OCI-LY7 (cell line): ENCODE measurements at regions not wholly inside any gene's neighbourhood (a gene's known extent, or its start where the extent isn't known, plus 50 kb on each side); places are given as distances from the start of the nearest gene placed in this dataset.

Experiments used
- BruUV-seq: library from RNA; stranded (reverse); fragments of 400-500 nt; replicated peaks from 2 replicates; lab custom pipeline; 2021; lab: Mats Ljungman, UMichigan
- CTCF ChIA-PET: fragments of 300-600 bp; sonication (Branson Sonifier 250); formaldehyde crosslinking; loops from one replicate; lab custom pipeline; 2022; ENCODE audit warnings: antibody characterized with exemption; ENCODE audit not compliant: unreplicated experiment; lab: Charles Lee
- POLR2A ChIA-PET: fragments of 300-600 bp; sonication (Branson Sonifier 250); formaldehyde crosslinking; loops from one replicate; lab custom pipeline; 2022; ENCODE audit warnings: antibody characterized with exemption; lab: Charles Lee
- DNase-seq: peaks from one replicate; pipeline ENCODE4 v3.0.0-alpha.2; 2015; ENCODE audit warnings: low spot score
- H2AFZ ChIP-seq: fragments of 200-600 bp; sonication (generic), shearing (Covaris generic); 2 replicates; pipeline ENCODE4 v1.6.1; 2014; ENCODE audit warnings: mild to moderate bottlenecking, antibody characterized with exemption, low read length, moderate library complexity
- H3K27ac ChIP-seq: fragments of 200-600 bp; sonication (generic); 2 replicates; pipeline ENCODE4 v1.5.1; 2014; ENCODE audit warnings: mixed run types, low read depth, mild to moderate bottlenecking, moderate library complexity, low read length, inconsistent platforms; ENCODE audit not compliant: poor library complexity, severe bottlenecking
- H3K36me3 ChIP-seq: fragments of 200-600 bp; sonication (generic); 2 replicates; pipeline ENCODE4 v1.6.1; 2014; ENCODE audit warnings: mild to moderate bottlenecking, antibody characterized with exemption, low read length, moderate library complexity, mixed read lengths; ENCODE audit not compliant: insufficient read depth
- H3K4me1 ChIP-seq: fragments of 200-600 bp; sonication (generic); 2 replicates; pipeline ENCODE4 v1.5.1; 2014; ENCODE audit warnings: mild to moderate bottlenecking, low read length; ENCODE audit not compliant: insufficient read depth, poor library complexity, severe bottlenecking
- H3K4me2 ChIP-seq: fragments of 200-600 bp; sonication (generic); 2 replicates; pipeline ENCODE4 v1.6.1; 2014; ENCODE audit warnings: mild to moderate bottlenecking, low read length
- H3K4me3 ChIP-seq: fragments of 200-600 bp; sonication (generic); 2 replicates; pipeline ENCODE4 v1.5.1; 2014; ENCODE audit warnings: mild to moderate bottlenecking, low read depth, low read length; ENCODE audit not compliant: poor library complexity, severe bottlenecking
- H3K79me2 ChIP-seq: fragments of 200-600 bp; sonication (generic); 2 replicates; pipeline ENCODE4 v1.6.1; 2016; ENCODE audit warnings: low read depth, mild to moderate bottlenecking, low read length, moderate library complexity, mixed read lengths; ENCODE audit not compliant: insufficient read depth
- H3K9me2 ChIP-seq: fragments of 200-600 bp; sonication (generic); 2 replicates; pipeline ENCODE4 v1.6.1; 2016; ENCODE audit warnings: mild to moderate bottlenecking, low read length, mixed read lengths; ENCODE audit not compliant: insufficient read depth
- H3K9me3 ChIP-seq: fragments of 200-600 bp; sonication (generic); 2 replicates; pipeline ENCODE4 v1.6.1; 2014; ENCODE audit warnings: mild to moderate bottlenecking, mixed run types, low read length, mixed read lengths
- H4K20me1 ChIP-seq: fragments of 200-600 bp; sonication (generic); 2 replicates; pipeline ENCODE4 v1.6.1; 2014; ENCODE audit warnings: mild to moderate bottlenecking, antibody characterized with exemption, low read length, moderate library complexity, mixed read lengths; ENCODE audit not compliant: insufficient read depth
- CTCF ChIP-seq: fragments of 200-600 bp; sonication (generic); conservative IDR thresholded peaks from 2 replicates; pipeline ENCODE4 v1.5.1; 2014; ENCODE audit warnings: mild to moderate bottlenecking, antibody characterized with exemption, low read length, moderate library complexity, mixed read lengths
- EZH2phosphoT487 ChIP-seq: fragments of 200-600 bp; sonication (generic); IDR thresholded peaks from 2 replicates; pipeline ENCODE4 v1.6.1; 2018; ENCODE audit warnings: low read depth, borderline replicate concordance, mild to moderate bottlenecking, mixed run types, antibody characterized with exemption, low read length, moderate library complexity, mixed read lengths
- intact Hi-C: fragments of 100-400 bp; cut with micrococcal nuclease; formaldehyde crosslinking; loops from one replicate; pipeline ENCODE4 v1.10.0; 2022; ENCODE audit not compliant: unreplicated experiment

DNA sequence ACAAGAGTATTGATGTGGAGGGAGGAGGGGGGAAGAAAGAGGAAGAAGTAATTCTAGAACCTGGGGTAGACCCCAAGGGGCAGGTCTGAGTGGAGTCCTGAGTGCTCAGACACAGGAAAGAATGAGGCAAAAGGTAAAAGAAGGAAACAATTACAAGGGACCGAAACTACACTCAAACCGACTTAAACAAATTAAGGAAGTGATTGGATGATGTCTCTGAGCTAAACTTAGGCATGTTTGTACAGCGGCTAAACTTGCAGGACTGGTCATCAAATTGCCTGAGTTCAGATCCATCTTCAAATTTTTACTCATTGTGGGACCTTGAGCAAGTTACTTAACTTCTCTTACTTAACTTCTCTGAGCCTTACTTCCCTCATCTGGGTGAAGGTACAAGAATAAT is 86.3 kb upstream of the LRRC55 start:
- H3K9me3 ChIP-seq, result no peaks in the 10 kb centered on the region
- TF ChIP-seq CTCF (no peak), EZH2phosphoT487 (no peak)
- no peaks in the 10 kb centered on the region for H3K79me2 ChIP-seq
- ChIA-PET POLR2A (no interaction called here), CTCF (no interaction called here)
- BruUV-seq, result no TSS peak
- H3K4me1 ChIP-seq, result no peaks in the 10 kb centered on the region
- no peak overlapping the region for H2AFZ ChIP-seq
- no peak overlapping the region for H3K4me2 ChIP-seq
- intact Hi-C loops, result no loop called here
- H3K36me3 ChIP-seq, result no peaks in the 10 kb centered on the region
- no peaks in the 10 kb centered on the region for H3K9me2 ChIP-seq
- no peak for DNase-seq
- H4K20me1 ChIP-seq, result no peaks in the 10 kb centered on the region
- H3K27ac ChIP-seq, result no peak overlapping the region
- no peak overlapping the region for H3K4me3 ChIP-seq

- CTCF ChIA-PET, result no interaction called here
- intact Hi-C loops, result no loop called here
- POLR2A ChIA-PET, result no interaction called here
Observed at GRCh38 chr11:57095896-57096295, 85.9 kb upstream of the LRRC55 start.

DNA sequence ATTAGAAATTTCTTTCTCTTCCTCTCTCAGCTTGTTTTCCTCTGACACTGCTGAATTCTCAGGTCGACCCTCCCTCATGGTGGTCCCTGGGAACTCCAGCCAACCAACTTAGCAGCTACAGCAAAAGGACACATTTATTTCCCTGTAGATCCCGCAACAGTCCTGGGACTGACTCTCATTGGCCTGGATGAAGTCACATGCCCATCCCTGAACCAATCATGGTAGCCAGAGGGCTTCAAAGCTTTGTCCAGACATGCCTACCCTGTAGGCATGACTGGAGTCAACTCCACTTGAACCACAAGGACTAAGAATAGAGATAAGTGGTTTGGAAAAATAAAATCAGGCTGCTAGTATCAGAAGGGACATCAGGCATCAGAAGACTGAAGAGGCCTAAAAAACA is 84.6 kb upstream of the LRRC55 start:
- no peaks in the 10 kb centered on the region for H3K9me3 ChIP-seq
- no peaks in the 10 kb centered on the region for H3K9me2 ChIP-seq
- H3K4me1 ChIP-seq, result no peaks in the 10 kb centered on the region
- no peaks in the 10 kb centered on the region for H3K36me3 ChIP-seq
- DNase-seq, result no peak
- H3K79me2 ChIP-seq, result no peaks in the 10 kb centered on the region
- TF ChIP-seq CTCF (no peak), EZH2phosphoT487 (no peak)
- POLR2A ChIA-PET, result no interaction called here
- no peaks in the 10 kb centered on the region for H4K20me1 ChIP-seq
- no peak overlapping the region for H2AFZ ChIP-seq
- CTCF ChIA-PET, result no interaction called here
- no TSS peak for BruUV-seq
- no peak overlapping the region for H3K4me2 ChIP-seq
- H3K27ac ChIP-seq, result no peak overlapping the region
- H3K4me3 ChIP-seq, result no peak overlapping the region
- intact Hi-C loops, result no loop called here

More at GRCh38 chr11:57095896-57096295, 85.9 kb upstream of the LRRC55 start:
- Histone ChIP-seq H4K20me1 (no peaks in the 10 kb centered on the region), H3K9me2 (no peaks in the 10 kb centered on the region), H3K4me2 (no peak overlapping the region), H2AFZ (no peak overlapping the region), H3K79me2 (no peaks in the 10 kb centered on the region), H3K9me3 (no peaks in the 10 kb centered on the region), H3K27ac (no peak overlapping the region), H3K4me1 (no peaks in the 10 kb centered on the region), H3K4me3 (no peak overlapping the region), H3K36me3 (no peaks in the 10 kb centered on the region)
- no TSS peak for BruUV-seq
- DNase-seq, result no peak
- TF ChIP-seq EZH2phosphoT487 (no peak), CTCF (no peak)
